Mucosa of rectum (tissue), 2 donors: ENCODE measurements at regions not wholly inside any gene's neighbourhood (a gene's known extent, or its start where the extent isn't known, plus 50 kb on each side); places are given as distances from the start of the nearest gene placed in this dataset.
"Not testable (repeated sequence)": the region's sequence is repeated elsewhere in the genome, so short reads cannot be mapped to it uniquely, and the experiment has no call there.

ENCODE experiments used
- H3K27ac ChIP-seq, 2 donors: one replicate each; pipeline ENCODE4 v1.7.0; 2013; ENCODE audit warnings: inconsistent platforms in 2 of 2, low read depth in 2 of 2, low read length in 2 of 2
- H3K27me3 ChIP-seq, 2 donors: one replicate each; pipeline ENCODE4 v1.7.0; 2013; ENCODE audit warnings: low read length in 2 of 2; ENCODE audit not compliant: control insufficient read depth in 2 of 2, insufficient read depth in 2 of 2
- H3K36me3 ChIP-seq, 2 donors: one replicate each; pipeline ENCODE4 v1.7.0; 2013; ENCODE audit warnings: low read length in 2 of 2; ENCODE audit not compliant: control insufficient read depth in 2 of 2, insufficient read depth in 2 of 2
- H3K4me1 ChIP-seq, 2 donors: one replicate each; pipeline ENCODE4 v1.7.0; 2013; ENCODE audit warnings: low read length in 2 of 2, mild to moderate bottlenecking in 1 of 2; ENCODE audit not compliant: control insufficient read depth in 2 of 2, insufficient read depth in 2 of 2
- H3K4me3 ChIP-seq, 2 donors: one replicate each; pipeline ENCODE4 v1.7.0; 2013; ENCODE audit warnings: low read length in 2 of 2
- H3K9ac ChIP-seq, 2 donors: one replicate each; pipeline ENCODE4 v1.7.0; 2013; ENCODE audit warnings: low read length in 2 of 2, low read depth in 1 of 2, mild to moderate bottlenecking in 1 of 2
- H3K9me3 ChIP-seq, 2 donors: one replicate each; pipeline ENCODE4 v1.7.0; 2013; ENCODE audit warnings: low read length in 2 of 2; ENCODE audit not compliant: control insufficient read depth in 2 of 2
- donor health status: healthy.
- donor health status: Normal muscosa, but diverticular disease.

DNA sequence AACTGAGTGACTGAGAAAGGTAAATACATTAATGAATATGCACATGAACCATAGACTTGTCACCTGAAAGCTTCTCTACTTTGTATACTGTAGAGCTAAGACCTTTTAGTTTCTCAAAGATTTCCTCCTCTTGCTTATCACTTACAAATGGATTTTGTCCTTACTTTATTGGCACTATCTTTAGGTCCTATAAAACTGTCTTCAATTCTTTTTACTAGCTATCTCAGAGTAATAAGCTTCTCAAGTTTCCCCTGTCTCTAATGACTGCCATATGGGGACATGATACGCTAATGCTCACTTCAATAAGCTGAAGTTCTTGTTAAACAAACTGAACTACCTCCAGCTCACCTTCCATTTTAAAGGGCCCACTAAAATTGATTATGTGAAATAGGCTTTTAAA is 468.2 kb upstream of the CCDC196 start:
- H3K4me1 ChIP-seq, result peaks cover 0 to 5% of the 10 kb centered on the region in 2 donors
- no peaks in the 10 kb centered on the region for H3K27me3 ChIP-seq
- no peak overlapping the region for H3K4me3 ChIP-seq
- H3K9ac ChIP-seq, result no peak overlapping the region
- no peaks in the 10 kb centered on the region for H3K9me3 ChIP-seq
- no peak overlapping the region for H3K27ac ChIP-seq
- no peaks in the 10 kb centered on the region for H3K36me3 ChIP-seq

DNA sequence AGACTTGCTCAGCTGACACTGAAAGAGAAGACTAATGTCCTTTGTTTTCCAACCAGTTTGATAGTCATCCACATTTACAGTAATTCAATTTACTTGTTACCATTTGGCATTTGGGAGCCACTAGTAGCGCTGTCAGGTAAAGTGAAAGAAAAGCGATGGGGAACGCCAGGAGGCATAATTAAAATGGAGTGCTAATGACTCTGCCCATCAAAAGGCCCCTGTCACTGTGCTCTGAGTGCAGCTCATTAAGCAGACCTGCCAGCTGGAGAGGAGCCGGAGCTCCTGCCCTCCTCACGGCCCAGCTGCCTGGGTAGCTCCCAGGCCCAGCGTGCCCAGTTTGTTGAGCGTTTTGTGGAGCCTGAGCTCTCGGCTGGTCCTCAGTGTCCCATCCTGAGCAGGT is 463.6 kb upstream of the CCDC196 start:
- no peak overlapping the region for H3K4me3 ChIP-seq

DNA sequence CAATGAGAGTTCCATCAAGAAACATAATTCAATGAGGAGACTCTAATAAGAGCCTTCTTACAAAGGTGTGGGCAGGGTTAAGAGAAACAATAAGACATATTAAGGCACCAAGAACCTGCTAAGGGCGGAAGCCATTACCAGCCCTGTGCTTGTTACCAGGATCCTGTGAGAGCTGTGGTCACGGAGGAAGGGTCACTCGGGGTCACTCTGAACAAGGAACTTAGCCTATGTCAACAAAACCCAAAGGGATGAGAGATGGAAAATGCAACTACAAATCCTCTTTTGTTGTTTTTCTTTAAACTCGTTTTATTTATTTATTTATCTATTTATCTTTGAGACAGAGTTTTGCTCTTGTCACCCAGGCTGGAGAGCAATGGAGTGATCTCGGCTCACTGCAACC is 460.4 kb upstream of the CCDC196 start:
- Histone ChIP-seq H3K4me1 (no peaks in the 10 kb centered on the region), H3K27me3 (no peaks in the 10 kb centered on the region), H3K27ac (no peak overlapping the region), H3K4me3 (no peak overlapping the region), H3K9me3 (no peaks in the 10 kb centered on the region), H3K9ac (no peak overlapping the region), H3K36me3 (no peaks in the 10 kb centered on the region)

More for the DNA sequence above, 463.6 kb upstream of the CCDC196 start:
- Histone ChIP-seq H3K4me1 (no peaks in the 10 kb centered on the region), H3K27ac (no peak overlapping the region), H3K27me3 (no peaks in the 10 kb centered on the region), H3K36me3 (no peaks in the 10 kb centered on the region), H3K9me3 (no peaks in the 10 kb centered on the region), H3K9ac (no peak overlapping the region)

DNA sequence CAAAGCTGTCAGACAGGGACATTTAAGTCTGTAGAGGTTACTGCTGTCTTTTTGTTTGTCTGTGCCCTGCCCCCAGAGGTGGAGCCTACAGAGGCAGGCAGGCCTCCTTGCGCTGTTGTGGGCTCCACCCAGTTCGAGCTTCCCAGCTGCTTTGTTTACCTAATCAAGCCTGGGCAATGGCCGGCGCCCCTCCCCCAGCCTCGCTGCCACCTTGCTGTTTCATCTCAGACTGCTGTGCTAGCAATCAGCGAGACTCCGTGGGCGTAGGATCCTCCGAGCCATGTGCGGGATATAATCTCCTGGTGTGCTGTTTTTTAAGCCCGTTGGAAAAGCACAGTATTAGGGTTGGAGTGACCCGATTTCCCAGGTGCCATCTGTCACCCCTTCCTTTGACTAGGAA is 454.2 kb upstream of the CCDC196 start:
- not testable (repeated sequence) for H3K27ac ChIP-seq, H3K27me3 ChIP-seq, H3K9ac ChIP-seq, H3K9me3 ChIP-seq, H3K4me1 ChIP-seq, H3K4me3 ChIP-seq, H3K36me3 ChIP-seq

DNA sequence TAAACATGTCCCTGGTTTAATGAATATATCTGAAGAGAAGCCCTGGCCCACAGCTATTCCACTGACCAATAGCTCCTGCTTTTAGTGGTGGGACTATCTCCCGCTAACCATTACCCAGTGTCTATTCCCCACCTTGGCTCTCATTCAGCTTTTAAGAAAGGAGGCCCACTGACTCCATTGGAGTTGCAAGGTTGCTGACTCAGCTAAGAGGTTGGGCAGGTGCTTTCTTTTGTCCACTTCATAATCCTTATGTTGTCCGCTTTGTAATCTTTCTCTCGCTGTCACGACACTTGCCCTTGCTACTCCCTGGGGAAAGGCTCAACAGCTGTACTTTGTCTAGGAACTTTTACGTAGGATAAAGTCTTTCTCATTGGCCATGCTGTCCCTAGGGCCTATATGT is 453.4 kb upstream of the CCDC196 start:
- Histone ChIP-seq H3K27ac (no peak overlapping the region), H3K27me3 (no peaks in the 10 kb centered on the region), H3K36me3 (no peaks in the 10 kb centered on the region), H3K9ac (no peak overlapping the region), H3K4me1 (no peaks in the 10 kb centered on the region), H3K4me3 (no peak overlapping the region), H3K9me3 (no peaks in the 10 kb centered on the region)

DNA sequence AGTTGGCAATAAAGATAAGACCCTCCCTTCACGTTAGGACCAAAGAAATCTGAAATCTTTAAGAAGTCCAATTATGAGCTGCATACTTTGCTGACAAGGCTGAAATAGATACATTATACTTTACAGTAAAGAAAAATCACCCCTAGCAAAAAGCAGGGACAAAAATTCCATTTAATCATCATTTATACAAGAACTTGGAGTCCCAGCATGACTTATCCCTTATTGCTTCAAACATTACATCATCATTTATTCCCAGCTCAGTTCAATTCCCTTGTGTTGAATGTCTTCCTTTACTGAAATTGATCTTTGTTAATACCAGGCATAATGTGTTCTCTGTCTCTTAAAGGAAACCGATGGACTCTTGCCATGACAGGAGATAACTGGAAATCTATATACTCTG is 449.6 kb upstream of the CCDC196 start:
- Histone ChIP-seq H3K4me3 (no peak overlapping the region), H3K36me3 (no peaks in the 10 kb centered on the region), H3K27ac (no peak overlapping the region), H3K9me3 (no peaks in the 10 kb centered on the region), H3K9ac (no peak overlapping the region), H3K27me3 (no peaks in the 10 kb centered on the region), H3K4me1 (peaks cover 0 to 3% of the 10 kb centered on the region in 2 donors)

DNA sequence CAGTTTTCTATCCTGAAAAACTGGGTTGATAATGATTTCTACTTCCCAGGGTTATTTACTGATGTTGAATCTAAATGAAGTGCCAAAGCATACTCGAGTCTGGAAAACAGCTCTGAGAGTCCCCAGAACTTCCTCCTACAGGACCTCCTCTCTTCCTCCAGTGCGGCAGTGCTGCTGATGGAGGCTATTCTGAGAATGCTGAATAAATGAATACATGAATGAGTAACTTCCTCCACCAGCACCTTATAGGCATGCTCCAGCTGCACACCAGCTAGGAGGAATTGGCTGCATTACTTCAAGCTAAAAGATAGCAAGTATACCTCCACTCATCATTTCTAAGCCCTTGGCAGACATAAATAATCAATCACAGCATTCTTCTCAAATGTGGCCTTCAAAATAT is 448.8 kb upstream of the CCDC196 start:
- no peaks in the 10 kb centered on the region for H3K36me3 ChIP-seq
- no peaks in the 10 kb centered on the region for H3K27me3 ChIP-seq
- peaks cover 0 to 3% of the 10 kb centered on the region in 2 donors for H3K4me1 ChIP-seq
- H3K9me3 ChIP-seq, result no peaks in the 10 kb centered on the region
- H3K27ac ChIP-seq, result no peak overlapping the region
- no peak overlapping the region for H3K9ac ChIP-seq
- H3K4me3 ChIP-seq, result no peak overlapping the region

DNA sequence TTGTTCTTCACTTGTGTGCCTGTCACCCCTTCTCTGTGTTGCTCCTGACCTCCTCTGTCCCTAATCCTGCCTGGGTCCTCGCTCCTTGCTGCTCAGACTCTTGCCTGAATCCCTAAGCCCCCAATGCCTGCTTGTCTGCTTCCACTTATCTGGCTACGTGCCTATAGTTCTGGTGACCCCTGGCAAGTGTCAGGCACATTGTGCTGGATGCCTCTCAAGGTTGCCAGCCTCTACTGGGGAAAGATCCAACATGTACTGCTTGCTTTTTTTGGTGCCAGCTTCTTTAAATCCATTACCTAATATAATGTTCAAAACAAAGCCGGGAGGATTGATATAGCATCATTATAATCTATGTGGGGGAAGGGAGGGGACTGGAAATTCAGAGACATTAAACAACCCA is 448.0 kb upstream of the CCDC196 start:
- H3K27ac ChIP-seq, result no peak overlapping the region
- peaks cover 0 to 3% of the 10 kb centered on the region in 2 donors for H3K4me1 ChIP-seq
- no peaks in the 10 kb centered on the region for H3K36me3 ChIP-seq
- no peak overlapping the region for H3K9ac ChIP-seq
- no peaks in the 10 kb centered on the region for H3K27me3 ChIP-seq
- no peaks in the 10 kb centered on the region for H3K9me3 ChIP-seq
- H3K4me3 ChIP-seq, result no peak overlapping the region

DNA sequence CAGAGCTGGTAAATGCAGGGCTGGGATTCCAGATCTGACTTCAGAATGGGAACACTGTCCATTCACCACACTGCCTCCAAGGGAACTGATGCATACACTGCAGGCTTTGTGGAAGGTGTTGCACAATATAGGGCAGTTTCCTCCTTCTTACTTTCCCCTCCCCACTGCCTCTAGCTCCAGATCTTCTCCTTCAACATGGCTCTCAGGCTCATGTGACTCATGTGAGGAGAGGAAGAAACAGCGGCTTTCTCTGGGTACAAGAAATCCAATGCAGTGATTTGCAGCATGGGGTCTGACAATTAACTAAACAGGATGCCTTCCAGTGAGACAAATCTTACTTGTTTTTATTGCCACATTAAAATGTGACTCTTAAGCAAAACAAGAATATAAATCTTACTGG is 447.6 kb upstream of the CCDC196 start:
- H3K9me3 ChIP-seq, result no peaks in the 10 kb centered on the region
- H3K9ac ChIP-seq, result no peak overlapping the region
- no peak overlapping the region for H3K27ac ChIP-seq
- H3K4me3 ChIP-seq, result no peak overlapping the region
- no peaks in the 10 kb centered on the region for H3K27me3 ChIP-seq
- H3K36me3 ChIP-seq, result no peaks in the 10 kb centered on the region
- peaks cover 0 to 3% of the 10 kb centered on the region in 2 donors for H3K4me1 ChIP-seq

DNA sequence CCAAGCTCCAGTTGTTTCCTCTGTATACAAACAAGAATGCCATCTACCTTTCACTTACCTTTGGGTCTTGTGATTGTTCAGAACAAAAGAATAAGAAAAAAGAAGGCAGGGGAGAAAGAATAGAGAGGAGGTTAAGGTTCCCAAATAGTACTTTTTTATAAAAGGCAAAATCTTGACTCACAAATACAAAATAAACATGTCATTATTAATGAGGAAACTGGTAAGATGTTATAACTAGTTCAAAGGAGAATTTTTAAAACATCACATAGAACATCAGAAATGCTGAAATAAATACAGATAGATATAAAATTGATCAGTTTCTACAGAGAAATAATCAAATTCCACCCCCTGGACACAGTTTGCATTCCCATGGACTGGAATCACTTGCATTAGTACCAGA is 446.7 kb upstream of the CCDC196 start:
- no peak overlapping the region for H3K4me3 ChIP-seq

DNA sequence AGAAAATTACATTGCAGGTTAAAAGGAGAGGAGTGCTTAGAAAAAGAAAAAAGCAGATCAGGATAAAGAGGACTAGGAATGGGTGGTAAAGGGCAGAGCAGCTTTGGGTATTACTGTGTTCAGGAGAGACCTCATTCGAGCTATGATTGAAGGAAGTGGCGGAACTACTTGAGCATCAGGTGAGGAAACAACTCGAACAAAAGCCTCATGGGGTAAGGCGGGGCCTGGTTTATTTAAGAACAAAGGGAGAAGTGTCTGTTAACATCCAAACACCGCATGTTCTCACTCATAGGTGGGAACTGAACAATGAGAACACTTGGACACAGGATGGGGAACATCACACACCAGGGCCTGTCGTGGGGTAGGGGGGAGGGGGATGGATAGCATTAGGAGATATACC is 444.6 kb upstream of the CCDC196 start:
- no peaks in the 10 kb centered on the region for H3K36me3 ChIP-seq
- H3K9ac ChIP-seq, result no peak overlapping the region
- H3K4me3 ChIP-seq, result no peak overlapping the region
- no peak overlapping the region for H3K27ac ChIP-seq
- H3K27me3 ChIP-seq, result no peaks in the 10 kb centered on the region
- no peaks in the 10 kb centered on the region for H3K9me3 ChIP-seq
- H3K4me1 ChIP-seq, result peaks cover 4 to 6% of the 10 kb centered on the region in 2 donors

More for the DNA sequence above, 446.7 kb upstream of the CCDC196 start:
- H3K9ac ChIP-seq, result no peak overlapping the region
- no peaks in the 10 kb centered on the region for H3K27me3 ChIP-seq
- H3K4me1 ChIP-seq, result peaks cover 0 to 3% of the 10 kb centered on the region in 2 donors
- no peaks in the 10 kb centered on the region for H3K36me3 ChIP-seq
- no peak overlapping the region for H3K27ac ChIP-seq
- no peaks in the 10 kb centered on the region for H3K9me3 ChIP-seq
